ENCODE measurements at regions not wholly inside any gene's neighbourhood (a gene's known extent, or its start where the extent isn't known, plus 50 kb on each side); places are given as distances from the start of the nearest gene placed in this dataset.

DNA sequence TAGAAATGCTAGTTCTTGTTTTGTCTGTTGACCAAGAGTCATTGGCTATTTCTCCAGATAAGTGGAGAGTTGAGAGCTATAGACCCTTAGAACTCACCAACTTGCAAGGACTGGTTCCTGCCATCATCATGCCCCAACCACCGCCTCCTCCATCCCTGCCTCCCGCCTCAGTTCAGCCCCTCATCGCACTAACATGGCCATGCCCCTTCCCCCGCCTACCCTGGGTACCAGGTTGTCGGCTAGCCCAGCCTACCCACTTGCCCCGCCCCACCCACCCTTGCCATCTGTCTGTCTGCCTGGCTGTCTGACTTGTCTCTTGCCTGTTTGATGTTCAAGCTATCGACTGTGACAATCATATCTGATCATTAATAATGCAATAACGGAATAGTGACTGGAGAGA lies 154.1 kb downstream of the TRIM29 start:
- Histone ChIP-seq H3K9me3 (ENCODE audit: control insufficient read depth in 4 of 4, low read length in 3 of 4) (no peaks in the 10 kb centered on the region), H3K36me3 (ENCODE audit: control insufficient read depth in 4 of 4, insufficient read depth in 3 of 4, low read depth in 1 of 4, low read length in 3 of 4) (no peaks in the 10 kb centered on the region), H3K4me1 (ENCODE audit: control insufficient read depth in 4 of 4, insufficient read depth in 4 of 4, low read length in 3 of 4) (no peaks in the 10 kb centered on the region), H3K9ac (ENCODE audit: low read depth in 1 of 2, low read length in 2 of 2) (no peak overlapping the region), H3K27me3 (ENCODE audit: control insufficient read depth in 4 of 4, insufficient read depth in 4 of 4, low read length in 3 of 4) (no peaks in the 10 kb centered on the region), H3K4me3 (ENCODE audit: low read depth in 1 of 3, low read length in 3 of 3) (no peak overlapping the region), H3K27ac (ENCODE audit: low read depth in 1 of 2, low read length in 2 of 2) (no peak overlapping the region)
- TF ChIP-seq, protein P1, sequence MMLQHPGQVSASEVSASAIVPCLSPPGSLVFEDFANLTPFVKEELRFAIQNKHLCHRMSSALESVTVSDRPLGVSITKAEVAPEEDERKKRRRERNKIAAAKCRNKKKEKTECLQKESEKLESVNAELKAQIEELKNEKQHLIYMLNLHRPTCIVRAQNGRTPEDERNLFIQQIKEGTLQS (IDR thresholded peaks at IDR 0.05) = no peak
- TF ChIP-seq EGR1 (IDR thresholded peaks at IDR 0.05; ENCODE audit: low read depth in 2 of 2) = no peak
- WGBS = 93% methylated on average over 8 of the region's 8 CpGs
- DNase-seq (ENCODE audit: low spot score) = no peak

DNA sequence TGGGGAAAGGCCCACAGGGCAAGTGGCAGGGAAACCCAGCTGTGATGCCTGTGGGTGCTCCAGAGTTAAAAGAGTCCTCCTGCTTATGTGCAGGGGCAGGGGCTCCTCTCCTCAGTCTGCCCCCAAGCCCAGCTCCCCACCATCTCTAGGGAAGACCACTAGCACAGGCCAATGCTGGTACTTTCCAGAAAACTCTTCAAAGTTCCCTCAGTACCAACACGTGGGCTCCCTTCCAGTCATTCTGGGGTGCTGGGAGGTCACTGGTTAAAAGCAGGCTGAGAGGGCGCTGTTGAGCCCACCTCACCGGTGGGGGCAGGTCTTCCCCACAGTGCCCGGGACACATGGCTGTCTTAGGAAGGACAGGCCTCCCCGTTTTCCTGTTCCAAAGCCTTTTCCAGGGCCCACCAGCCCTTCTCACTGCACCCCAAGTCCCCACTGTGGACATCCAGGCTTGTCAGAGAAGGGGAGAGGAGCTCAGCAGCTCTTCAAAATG lies 154.6 kb downstream of the TRIM29 start:
- H3K36me3 ChIP-seq (ENCODE audit: control insufficient read depth in 4 of 4, insufficient read depth in 3 of 4, low read depth in 1 of 4, low read length in 3 of 4) = no peaks in the 10 kb centered on the region
- TF ChIP-seq RXRA (IDR thresholded peaks at IDR 0.05) (no peak), GABPA (IDR thresholded peaks at IDR 0.05 in 1 of 2, conservative IDR thresholded peaks at IDR 0.05 in 1 of 2) (no peak), FOXA2 (IDR thresholded peaks at IDR 0.05) (no peak), CTCF (IDR thresholded peaks at IDR 0.05; ENCODE audit: low read depth, low read length, missing input control) (no peak), NR2F2 (IDR thresholded peaks at IDR 0.05) (no peak), FOXA1 (IDR thresholded peaks at IDR 0.05) (no peak), EGR1 (IDR thresholded peaks at IDR 0.05; ENCODE audit: low read depth in 2 of 2) (no peak), TAF1 (conservative IDR thresholded peaks at IDR 0.05) (no peak), RAD21 (IDR thresholded peaks at IDR 0.05) (no peak), ZBTB33 (IDR thresholded peaks at IDR 0.05) (no peak), HNF4G (IDR thresholded peaks at IDR 0.05) (no peak), YY1 (IDR thresholded peaks at IDR 0.05) (no peak)
- TF ChIP-seq, protein P2, sequence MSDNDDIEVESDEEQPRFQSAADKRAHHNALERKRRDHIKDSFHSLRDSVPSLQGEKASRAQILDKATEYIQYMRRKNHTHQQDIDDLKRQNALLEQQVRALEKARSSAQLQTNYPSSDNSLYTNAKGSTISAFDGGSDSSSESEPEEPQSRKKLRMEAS (IDR thresholded peaks at IDR 0.05) = no peak
- TF ChIP-seq, protein P3, sequence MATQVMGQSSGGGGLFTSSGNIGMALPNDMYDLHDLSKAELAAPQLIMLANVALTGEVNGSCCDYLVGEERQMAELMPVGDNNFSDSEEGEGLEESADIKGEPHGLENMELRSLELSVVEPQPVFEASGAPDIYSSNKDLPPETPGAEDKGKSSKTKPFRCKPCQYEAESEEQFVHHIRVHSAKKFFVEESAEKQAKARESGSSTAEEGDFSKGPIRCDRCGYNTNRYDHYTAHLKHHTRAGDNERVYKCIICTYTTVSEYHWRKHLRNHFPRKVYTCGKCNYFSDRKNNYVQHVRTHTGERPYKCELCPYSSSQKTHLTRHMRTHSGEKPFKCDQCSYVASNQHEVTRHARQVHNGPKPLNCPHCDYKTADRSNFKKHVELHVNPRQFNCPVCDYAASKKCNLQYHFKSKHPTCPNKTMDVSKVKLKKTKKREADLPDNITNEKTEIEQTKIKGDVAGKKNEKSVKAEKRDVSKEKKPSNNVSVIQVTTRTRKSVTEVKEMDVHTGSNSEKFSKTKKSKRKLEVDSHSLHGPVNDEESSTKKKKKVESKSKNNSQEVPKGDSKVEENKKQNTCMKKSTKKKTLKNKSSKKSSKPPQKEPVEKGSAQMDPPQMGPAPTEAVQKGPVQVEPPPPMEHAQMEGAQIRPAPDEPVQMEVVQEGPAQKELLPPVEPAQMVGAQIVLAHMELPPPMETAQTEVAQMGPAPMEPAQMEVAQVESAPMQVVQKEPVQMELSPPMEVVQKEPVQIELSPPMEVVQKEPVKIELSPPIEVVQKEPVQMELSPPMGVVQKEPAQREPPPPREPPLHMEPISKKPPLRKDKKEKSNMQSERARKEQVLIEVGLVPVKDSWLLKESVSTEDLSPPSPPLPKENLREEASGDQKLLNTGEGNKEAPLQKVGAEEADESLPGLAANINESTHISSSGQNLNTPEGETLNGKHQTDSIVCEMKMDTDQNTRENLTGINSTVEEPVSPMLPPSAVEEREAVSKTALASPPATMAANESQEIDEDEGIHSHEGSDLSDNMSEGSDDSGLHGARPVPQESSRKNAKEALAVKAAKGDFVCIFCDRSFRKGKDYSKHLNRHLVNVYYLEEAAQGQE (IDR thresholded peaks at IDR 0.05) = no peak
- TF ChIP-seq, protein P1 (IDR thresholded peaks at IDR 0.05) = no peak
- H3K4me1 ChIP-seq (ENCODE audit: control insufficient read depth in 4 of 4, insufficient read depth in 4 of 4, low read length in 3 of 4) = no peaks in the 10 kb centered on the region
- H3K9me3 ChIP-seq (ENCODE audit: control insufficient read depth in 4 of 4, low read length in 3 of 4) = no peaks in the 10 kb centered on the region
- H3K9ac ChIP-seq (ENCODE audit: low read depth in 1 of 2, low read length in 2 of 2) = no peak overlapping the region
- no peak overlapping the region for H3K4me3 ChIP-seq (ENCODE audit: low read depth in 1 of 3, low read length in 3 of 3)
- no peak overlapping the region for H3K27ac ChIP-seq (ENCODE audit: low read depth in 1 of 2, low read length in 2 of 2)
- DNase-seq (ENCODE audit: low spot score) = no peak
- 61% methylated on average over 5 of the region's 5 CpGs for WGBS
- H3K27me3 ChIP-seq (ENCODE audit: control insufficient read depth in 4 of 4, insufficient read depth in 4 of 4, low read length in 3 of 4) = no peaks in the 10 kb centered on the region

All from liver (tissue), 8 donors.